ENCODE measurements at regions not wholly inside any gene's neighbourhood (a gene's known extent, or its start where the extent isn't known, plus 50 kb on each side); places are given as distances from the start of the nearest gene placed in this dataset.

DNA sequence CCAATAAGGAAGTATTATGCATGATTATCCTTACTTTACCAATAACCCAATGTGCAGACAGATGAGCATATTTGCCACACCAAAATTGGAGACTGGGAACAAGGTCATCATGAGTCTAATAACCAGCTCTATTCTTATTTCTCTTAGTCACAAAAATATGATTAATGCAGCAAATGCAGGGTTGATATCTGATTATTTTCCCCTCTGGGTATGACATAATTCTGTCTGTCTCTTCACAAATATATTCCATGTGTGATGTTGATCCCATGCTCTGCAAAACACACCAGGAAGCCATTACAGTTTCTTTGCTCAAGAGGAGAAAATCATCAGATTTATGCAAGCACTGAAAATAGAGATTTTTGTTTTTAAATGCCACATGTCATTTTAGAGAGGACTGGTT is 196.5 kb upstream of the DGKB start:
- Mint-ChIP-seq H3K4me1 (no peaks in the 10 kb centered on the region), H3K9me3 (peaks cover 0 to 8% (median 4%) of the 10 kb centered on the region in 7 donors), H3K27me3 (ENCODE audit: low read depth in 3 of 3) (no peaks in the 10 kb centered on the region), H3K36me3 (no peaks in the 10 kb centered on the region), H3K4me3 (no peak overlapping the region), H3K27ac (no peak overlapping the region)
- Histone ChIP-seq H2AFZ (ENCODE audit: insufficient read depth, low read depth, low read length, poor library complexity, severe bottlenecking) (no peak overlapping the region), H3K9ac (ENCODE audit: insufficient read depth, low read length, poor library complexity, severe bottlenecking) (no peak overlapping the region), H3K27ac (ENCODE audit: low read depth in 1 of 2, low read length in 2 of 2) (no peak overlapping the region), H3K79me2 (ENCODE audit: insufficient read depth, low read length) (no peaks in the 10 kb centered on the region), H3K4me3 (replicated peaks in 1 of 3; ENCODE audit: low read depth in 2 of 3, low read length in 3 of 3) (no peak overlapping the region), H3K4me1 (ENCODE audit: control insufficient read depth in 1 of 2, insufficient read depth in 2 of 2, low read length in 2 of 2) (no peaks in the 10 kb centered on the region), H3K9me3 (replicated peaks in 1 of 2; ENCODE audit: control insufficient read depth in 1 of 2, insufficient read depth in 1 of 2, low read length in 2 of 2) (peaks cover 4 to 5% of the 10 kb centered on the region in 2 donors), H3K4me2 (replicated peaks; ENCODE audit: extremely low read depth, low read length, poor library complexity, severe bottlenecking) (no peak overlapping the region), H3K27me3 (ENCODE audit: control insufficient read depth in 2 of 2, insufficient read depth in 2 of 2, low read length in 2 of 2) (no peaks in the 10 kb centered on the region), H4K20me1 (ENCODE audit: insufficient read depth, low read length) (no peaks in the 10 kb centered on the region), H3K36me3 (replicated peaks in 1 of 2; ENCODE audit: control insufficient read depth in 1 of 2, insufficient read depth in 2 of 2, low read length in 2 of 2) (no peaks in the 10 kb centered on the region)
- TF ChIP-seq, protein P1, sequence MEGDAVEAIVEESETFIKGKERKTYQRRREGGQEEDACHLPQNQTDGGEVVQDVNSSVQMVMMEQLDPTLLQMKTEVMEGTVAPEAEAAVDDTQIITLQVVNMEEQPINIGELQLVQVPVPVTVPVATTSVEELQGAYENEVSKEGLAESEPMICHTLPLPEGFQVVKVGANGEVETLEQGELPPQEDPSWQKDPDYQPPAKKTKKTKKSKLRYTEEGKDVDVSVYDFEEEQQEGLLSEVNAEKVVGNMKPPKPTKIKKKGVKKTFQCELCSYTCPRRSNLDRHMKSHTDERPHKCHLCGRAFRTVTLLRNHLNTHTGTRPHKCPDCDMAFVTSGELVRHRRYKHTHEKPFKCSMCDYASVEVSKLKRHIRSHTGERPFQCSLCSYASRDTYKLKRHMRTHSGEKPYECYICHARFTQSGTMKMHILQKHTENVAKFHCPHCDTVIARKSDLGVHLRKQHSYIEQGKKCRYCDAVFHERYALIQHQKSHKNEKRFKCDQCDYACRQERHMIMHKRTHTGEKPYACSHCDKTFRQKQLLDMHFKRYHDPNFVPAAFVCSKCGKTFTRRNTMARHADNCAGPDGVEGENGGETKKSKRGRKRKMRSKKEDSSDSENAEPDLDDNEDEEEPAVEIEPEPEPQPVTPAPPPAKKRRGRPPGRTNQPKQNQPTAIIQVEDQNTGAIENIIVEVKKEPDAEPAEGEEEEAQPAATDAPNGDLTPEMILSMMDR (IDR thresholded peaks at IDR 0.05) = no peak
- DNase-seq = no peak
- intact Hi-C loops (cut with micrococcal nuclease) = no loop called here

DNA sequence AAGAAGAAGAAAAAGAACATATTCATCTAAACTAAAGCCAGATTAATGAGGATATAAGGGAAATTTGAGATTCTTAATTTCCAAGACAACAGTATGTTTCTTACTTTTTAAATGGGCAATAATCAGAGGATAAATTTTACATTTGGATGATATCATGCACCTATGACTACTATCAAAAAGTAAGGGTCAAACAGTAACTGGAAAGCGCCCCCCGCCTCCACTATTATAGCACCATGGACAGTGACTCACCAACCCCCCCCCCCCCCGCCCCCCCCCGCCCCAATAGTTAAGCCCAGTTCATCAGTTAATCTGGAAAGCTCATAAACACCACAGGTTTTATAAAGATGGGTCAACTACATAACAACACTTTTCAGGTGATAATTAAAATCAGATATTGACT is 194.3 kb upstream of the DGKB start:
- no peaks in the 10 kb centered on the region for H3K36me3 Mint-ChIP-seq
- no peaks in the 10 kb centered on the region for H3K36me3 ChIP-seq (replicated peaks in 1 of 2; ENCODE audit: control insufficient read depth in 1 of 2, insufficient read depth in 2 of 2, low read length in 2 of 2)
- H3K27ac Mint-ChIP-seq = no peak overlapping the region
- H3K27me3 ChIP-seq (ENCODE audit: control insufficient read depth in 2 of 2, insufficient read depth in 2 of 2, low read length in 2 of 2) = no peaks in the 10 kb centered on the region
- no peak overlapping the region for H3K4me3 ChIP-seq (replicated peaks in 1 of 3; ENCODE audit: low read depth in 2 of 3, low read length in 3 of 3)
- no peaks in the 10 kb centered on the region for H4K20me1 ChIP-seq (ENCODE audit: insufficient read depth, low read length)
- TF ChIP-seq, protein P1 (IDR thresholded peaks at IDR 0.05) = no peak
- H3K4me1 Mint-ChIP-seq = no peaks in the 10 kb centered on the region
- H3K9me3 Mint-ChIP-seq = peaks cover 0 to 8% (median 4%) of the 10 kb centered on the region in 7 donors
- H3K9ac ChIP-seq (ENCODE audit: insufficient read depth, low read length, poor library complexity, severe bottlenecking) = no peak overlapping the region
- H3K9me3 ChIP-seq (replicated peaks in 1 of 2; ENCODE audit: control insufficient read depth in 1 of 2, insufficient read depth in 1 of 2, low read length in 2 of 2) = peaks cover 4 to 5% of the 10 kb centered on the region in 2 donors
- H3K79me2 ChIP-seq (ENCODE audit: insufficient read depth, low read length) = no peaks in the 10 kb centered on the region
- intact Hi-C loops (cut with micrococcal nuclease) = no loop called here
- no peak for DNase-seq
- no peaks in the 10 kb centered on the region for H3K4me1 ChIP-seq (ENCODE audit: control insufficient read depth in 1 of 2, insufficient read depth in 2 of 2, low read length in 2 of 2)
- no peak overlapping the region for H3K4me2 ChIP-seq (replicated peaks; ENCODE audit: extremely low read depth, low read length, poor library complexity, severe bottlenecking)
- no CpG with 5 or more reads among the region's 4 CpGs for WGBS (ENCODE audit: insufficient coverage)
- no peak overlapping the region for H2AFZ ChIP-seq (ENCODE audit: insufficient read depth, low read depth, low read length, poor library complexity, severe bottlenecking)
- H3K27ac ChIP-seq (ENCODE audit: low read depth in 1 of 2, low read length in 2 of 2) = no peak overlapping the region
- H3K27me3 Mint-ChIP-seq (ENCODE audit: low read depth in 3 of 3) = no peaks in the 10 kb centered on the region
- H3K4me3 Mint-ChIP-seq = no peak overlapping the region

Data from CD14-positive monocyte (primary cell).